ENCODE measurements at regions not wholly inside any gene's neighbourhood (a gene's known extent, or its start where the extent isn't known, plus 50 kb on each side); places are given as distances from the start of the nearest gene placed in this dataset.
"Not testable (repeated sequence)": the region's sequence is repeated elsewhere in the genome, so short reads cannot be mapped to it uniquely, and the experiment has no call there.

GRCh38 chr5:34329611-34330108, 286.6 kb upstream of the C1QTNF3 start:
- DNase-seq: not testable (repeated sequence)

DNA sequence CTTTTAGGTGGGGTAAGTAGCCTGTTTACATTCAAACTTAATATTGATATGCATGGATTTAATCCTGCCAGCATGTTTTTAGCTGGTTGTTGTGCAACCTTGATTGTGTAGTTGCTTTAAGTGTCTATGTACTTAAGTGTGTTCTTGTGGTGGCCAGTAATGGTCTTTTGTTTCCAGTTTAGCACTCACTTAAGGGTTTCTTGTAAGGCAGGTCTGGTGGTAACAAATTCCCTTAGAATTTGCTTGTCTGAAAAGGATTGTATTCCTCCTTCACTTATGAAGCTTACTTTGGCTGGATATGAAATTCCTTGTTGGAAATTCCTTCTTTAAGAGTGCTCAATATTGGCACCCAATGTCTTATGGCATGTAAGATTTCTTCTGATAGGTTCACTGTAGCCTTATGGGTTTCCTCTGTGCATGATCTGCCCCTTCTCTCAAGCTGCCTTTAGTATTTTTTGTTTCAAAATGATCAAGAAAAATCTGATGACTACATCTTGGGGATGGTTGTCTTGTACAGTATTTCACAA, 289.0 kb upstream of the C1QTNF3 start:
- DNase-seq: not testable (repeated sequence)

GRCh38 chr5:34339408-34340001, 296.5 kb upstream of the C1QTNF3 start:
- not testable (repeated sequence) for DNase-seq

DNA sequence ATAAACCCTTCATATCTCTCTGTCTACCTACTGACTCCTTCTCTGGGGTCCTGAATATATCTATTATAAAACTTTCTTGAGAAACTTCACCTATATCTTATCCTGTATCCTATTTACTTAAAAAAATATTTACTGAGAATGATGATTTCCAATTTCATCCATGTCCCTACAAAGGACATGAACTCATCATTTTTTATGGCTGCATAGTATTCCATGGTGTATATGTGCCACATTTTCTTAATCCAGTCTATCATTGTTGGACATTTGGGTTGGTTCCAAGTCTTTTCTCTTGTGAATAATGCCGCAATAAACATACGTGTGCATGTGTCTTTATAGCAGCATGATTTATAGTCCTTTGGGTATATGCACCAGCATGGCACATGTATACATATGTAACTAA, 301.7 kb upstream of the RAI14 start:
- not testable (repeated sequence) for DNase-seq

DNA sequence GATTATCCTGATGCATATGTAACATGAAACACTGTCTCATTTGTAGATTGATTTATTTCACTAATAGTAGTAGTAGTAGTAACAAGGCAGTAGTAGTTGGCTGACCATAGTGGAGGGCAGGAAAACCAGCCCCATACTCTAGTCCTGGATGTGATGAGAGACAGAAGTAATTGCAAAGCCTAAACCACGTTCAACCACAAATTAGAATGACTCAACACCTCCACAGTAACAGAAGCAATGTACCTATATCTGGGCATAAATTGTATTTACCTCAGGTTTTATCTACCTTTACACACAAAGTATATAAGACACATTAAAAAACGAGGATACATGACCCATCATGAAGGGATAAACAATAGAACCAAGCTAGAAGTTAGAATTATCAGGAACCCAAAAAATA, 284.7 kb upstream of the RAI14 start:
- not testable (repeated sequence) for DNase-seq

DNA sequence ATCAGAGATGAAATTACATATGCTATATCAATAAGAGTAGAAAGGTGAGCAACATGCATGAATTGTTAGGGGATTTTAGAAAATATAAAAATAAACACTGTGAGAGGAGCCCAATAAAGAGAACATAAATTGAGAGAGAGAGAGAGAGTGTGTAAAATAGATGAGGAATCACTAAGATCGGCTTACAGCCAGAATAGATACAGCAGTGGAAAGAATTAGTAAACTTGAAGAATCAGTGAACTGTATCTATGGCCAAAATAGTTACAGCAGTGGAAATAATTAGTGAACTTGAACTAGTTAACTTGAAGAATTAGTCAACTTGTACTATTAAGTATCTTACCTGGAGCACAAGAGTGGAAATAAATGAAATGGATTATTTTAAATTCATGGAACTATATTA, 284.3 kb upstream of the RAI14 start:
- not testable (repeated sequence) for DNase-seq

GRCh38 chr5:34372739-34373138, 283.4 kb upstream of the RAI14 start:
- not testable (repeated sequence) for DNase-seq

DNA sequence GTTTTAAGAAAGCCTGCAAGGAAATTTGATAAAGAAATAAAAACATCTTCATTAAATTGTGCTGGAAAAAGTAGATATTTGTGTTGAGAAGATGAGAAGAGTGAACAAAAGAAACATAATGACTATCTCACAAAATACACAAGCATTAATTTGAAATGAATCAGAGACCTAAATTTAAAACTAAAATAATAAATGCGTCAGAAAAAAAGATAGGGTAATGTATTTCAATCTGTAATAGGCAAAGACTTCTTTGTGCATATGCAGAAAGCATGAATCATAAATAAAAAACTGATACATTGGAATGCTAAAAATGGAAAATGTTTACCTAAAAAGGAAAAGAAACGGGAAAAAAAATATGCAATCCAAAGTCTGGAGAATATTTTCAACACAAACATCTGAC, 278.5 kb upstream of the RAI14 start:
- not testable (repeated sequence) for DNase-seq

DNA sequence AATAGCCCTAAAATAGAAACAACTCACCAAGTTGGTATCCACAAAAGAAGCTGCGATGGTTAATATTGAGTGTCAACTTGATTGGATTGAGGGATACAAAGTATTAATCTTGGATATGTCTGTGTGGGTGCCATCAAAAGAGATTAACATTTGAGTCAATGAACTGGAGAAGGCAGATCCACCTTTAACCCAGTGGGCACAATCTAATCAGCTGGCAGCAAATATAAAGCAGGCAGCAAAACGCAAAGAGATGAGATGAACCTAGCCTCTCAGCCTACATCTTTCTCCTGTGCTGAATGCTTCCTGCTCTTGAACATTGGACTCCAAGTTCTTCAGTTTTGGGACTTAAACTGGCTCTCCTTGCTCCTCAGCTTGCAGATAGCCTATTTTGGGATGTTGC, 277.6 kb upstream of the RAI14 start:
- DNase-seq: not testable (repeated sequence)

DNA sequence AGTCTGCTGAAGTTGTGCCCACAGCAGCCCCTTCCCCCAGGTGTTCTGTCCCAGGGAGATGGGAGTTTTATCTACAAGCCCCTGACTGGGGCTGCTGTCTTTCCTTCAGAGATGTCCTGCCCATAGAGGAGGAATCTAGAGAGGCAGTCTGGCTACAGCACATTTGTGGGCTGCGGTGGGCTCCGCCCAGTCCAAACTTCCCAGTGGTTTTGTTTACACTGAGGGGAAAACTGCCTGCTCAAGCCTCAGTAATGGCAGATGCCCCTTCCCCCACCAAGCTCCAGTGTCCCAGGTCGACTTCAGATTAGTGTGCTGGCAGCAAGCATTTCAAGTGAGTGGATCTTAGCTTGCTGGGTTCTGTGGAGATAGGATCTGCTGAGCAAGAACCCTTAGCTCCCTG, 267.4 kb upstream of the RAI14 start:
- DNase-seq: not testable (repeated sequence)

- no peak for DNase-seq
Observed at GRCh38 chr5:34409373-34409772, 246.8 kb upstream of the RAI14 start.

- peak; percentile 70 for DNase-seq
Observed at GRCh38 chr5:34410411-34411139, 245.6 kb upstream of the RAI14 start.

GRCh38 chr5:34411470-34412346, 244.4 kb upstream of the RAI14 start:
- DNase-seq: no peak

DNA sequence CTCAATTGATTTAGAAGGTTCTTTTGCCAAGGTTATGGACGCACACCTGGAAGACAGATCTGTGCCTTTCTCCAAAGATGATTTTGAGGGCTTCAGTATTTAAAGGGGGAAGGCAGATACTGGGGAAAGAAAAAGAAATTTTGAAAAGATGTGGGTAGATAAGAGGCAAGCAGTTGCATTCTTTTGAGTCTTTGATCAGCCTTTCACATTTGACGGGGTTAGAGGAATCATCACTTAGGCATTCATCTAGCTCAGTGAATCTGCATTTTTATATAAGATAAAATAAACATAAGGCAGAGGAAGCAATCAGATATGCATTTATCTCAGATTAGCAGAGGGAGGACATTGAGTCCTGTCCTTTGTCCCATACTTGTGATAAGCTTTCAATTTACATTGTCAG, 243.4 kb upstream of the RAI14 start:
- DNase-seq: no peak

GRCh38 chr5:34415559-34416198, 240.4 kb upstream of the RAI14 start:
- no peak for DNase-seq

GRCh38 chr5:34416501-34417008, 239.6 kb upstream of the RAI14 start:
- DNase-seq: no peak

DNA sequence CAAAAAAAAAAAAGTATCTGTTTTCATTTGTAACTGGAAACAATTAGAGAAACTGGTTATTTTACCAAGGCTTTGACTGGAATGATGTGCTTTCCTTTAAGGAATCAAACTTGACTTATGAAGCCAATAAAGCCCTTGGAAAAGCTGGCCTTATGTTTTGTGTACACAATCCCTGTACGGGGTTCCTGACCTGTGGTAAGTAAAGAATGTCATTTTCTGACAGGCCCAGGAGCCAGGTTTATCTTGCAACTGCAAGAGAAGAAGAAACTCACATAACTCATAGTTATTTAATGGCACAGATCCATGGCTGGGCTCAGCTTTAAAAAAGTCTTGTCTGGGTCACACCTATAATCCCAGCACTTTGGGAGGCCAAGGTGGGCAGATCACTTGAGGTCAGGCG, 235.9 kb upstream of the RAI14 start:
- DNase-seq: not testable (repeated sequence)

DNA sequence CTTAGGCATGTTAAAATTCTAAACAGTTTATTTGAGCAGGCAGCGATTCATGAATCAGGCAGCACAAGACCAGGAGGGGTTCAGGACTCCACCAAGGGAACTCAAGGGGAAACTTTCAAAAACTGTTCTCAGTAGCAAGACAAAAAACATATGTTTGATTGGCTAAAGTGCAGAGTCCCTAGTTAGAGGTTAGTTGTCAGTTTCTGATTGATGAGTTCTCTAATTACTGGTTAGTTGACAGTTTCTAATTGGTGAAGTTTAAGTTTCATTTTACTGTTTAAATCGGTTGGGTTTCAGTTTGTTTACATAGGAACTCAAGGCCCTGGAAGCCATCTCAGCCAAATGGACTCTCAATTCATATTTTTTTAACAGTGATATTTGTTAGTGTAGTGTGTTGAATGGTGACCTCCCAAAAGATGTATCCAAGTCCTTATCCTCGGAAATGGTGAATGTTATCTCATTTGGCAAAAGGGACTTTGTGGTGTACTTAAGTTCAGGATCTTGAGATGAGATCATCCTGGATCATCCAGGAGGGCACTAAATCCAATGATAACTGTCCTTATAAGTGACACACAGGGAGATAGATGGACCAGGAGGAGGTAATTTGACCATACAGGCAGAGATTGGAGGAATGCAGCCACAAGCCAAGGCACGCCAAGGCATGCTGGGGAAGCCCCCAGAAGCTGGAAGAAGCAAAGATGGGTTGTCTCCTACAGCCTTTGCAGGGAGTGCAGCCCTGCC, 219.2 kb upstream of the RAI14 start:
- no peak for DNase-seq

- DNase-seq: no peak
Observed at GRCh38 chr5:34439601-34440000, 216.5 kb upstream of the RAI14 start.

- DNase-seq: not testable (repeated sequence)
Observed at GRCh38 chr5:34441767-34442166, 214.4 kb upstream of the RAI14 start.

DNA sequence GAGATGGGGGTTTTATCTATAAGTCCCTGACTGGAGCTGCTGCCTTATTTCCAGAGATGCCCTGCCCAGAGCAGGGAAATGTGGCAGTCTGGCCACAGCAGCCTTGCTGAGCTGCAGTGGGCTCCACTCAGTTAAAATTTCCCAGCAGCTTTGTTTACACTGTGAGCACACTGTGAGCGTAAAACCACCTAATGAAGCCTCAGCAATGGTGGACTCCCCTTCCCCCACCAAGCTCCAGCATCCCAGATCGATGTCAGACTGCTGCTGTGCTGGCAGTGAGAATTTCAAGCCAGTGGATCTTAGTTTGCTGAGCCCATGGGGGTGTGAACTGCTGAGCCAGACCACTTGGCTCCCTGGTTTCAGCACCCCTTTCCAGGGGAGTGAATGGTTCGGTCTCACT, 208.7 kb upstream of the RAI14 start:
- DNase-seq: no peak

- DNase-seq: no peak
Observed at GRCh38 chr5:34449639-34450038, 206.5 kb upstream of the RAI14 start.

Measured in islet precursor cell (in vitro differentiated cells).